ENCODE measurements at regions not wholly inside any gene's neighbourhood (a gene's known extent, or its start where the extent isn't known, plus 50 kb on each side); places are given as distances from the start of the nearest gene placed in this dataset.
"Not testable (repeated sequence)": the region's sequence is repeated elsewhere in the genome, so short reads cannot be mapped to it uniquely, and the experiment has no call there.

DNA sequence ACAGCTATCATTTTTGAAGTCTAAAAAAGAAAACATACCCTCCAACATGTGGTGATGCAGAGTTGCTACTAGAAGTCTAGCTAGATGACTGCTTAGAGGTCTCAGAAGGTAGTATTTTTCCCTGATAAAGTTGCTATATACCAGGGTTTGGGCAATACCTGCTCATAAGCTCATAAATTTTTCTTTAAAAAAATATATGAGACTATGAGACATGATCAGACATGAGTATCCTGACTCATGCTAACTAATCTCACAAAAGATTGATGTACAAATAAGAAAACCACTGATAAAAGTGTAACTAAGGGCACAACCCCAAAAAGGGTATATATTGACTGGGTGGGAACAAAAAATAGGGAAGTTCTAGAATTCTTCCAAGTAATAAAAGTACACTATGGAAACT, 740.9 kb downstream of the METTL15 start:
- no peak for DNase-seq

DNA sequence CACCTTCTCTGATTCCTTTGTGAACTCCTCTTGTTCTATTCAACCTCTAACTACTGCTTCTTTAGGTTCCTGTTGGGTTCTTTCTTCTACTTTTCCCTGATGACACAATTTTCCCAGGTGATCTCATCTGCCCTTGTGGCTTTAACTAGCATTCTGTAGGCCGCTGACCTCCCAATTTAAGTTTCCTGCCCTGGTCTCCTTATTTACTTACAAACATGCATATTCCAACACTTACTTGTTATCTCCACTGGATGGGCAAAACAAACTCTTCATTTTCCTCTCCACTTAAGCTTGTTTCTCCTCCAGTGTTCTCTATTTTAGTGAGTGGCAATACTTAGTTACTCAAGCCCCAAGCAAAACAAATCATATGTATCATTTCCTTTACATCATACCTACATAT, 734.5 kb downstream of the METTL15 start:
- DNase-seq = no peak

DNA sequence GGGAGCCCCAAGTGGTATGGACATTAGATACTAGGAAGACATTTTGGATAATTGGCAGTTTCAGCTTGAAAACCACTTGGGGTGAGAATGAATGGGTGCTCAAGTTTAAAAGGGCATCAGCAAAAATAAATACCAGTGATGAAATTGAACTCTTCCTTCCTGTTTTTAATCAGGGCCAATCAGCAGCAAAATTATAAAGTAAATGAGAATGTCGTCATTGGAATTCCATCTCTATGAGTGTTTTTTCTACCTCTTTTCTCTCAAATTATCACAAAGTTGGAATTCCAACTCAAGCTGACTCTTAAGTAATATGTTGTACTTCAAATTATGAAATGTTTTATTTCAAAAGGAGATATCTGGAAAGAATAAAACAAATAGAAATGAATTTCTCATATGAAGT, 730.6 kb downstream of the METTL15 start:
- no peak for DNase-seq

DNA sequence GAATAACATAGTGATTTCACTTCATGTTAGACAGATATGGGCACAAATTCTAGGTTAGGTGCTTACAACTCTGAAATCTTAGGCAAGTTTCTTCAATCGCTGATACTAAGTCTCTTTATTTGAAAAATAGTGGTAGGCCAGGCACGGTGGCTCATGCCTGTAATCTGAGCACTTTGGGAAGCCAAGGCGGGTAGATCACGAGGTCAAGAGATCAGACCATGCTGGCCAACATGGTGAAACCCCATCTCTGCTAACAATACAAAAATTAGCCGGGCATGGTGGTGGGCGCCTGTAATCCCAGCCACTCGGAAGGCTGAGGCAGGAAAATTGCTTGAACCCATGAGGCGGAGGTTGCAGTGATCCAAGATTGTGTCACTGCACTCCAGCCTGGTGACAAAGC, 729.4 kb downstream of the METTL15 start:
- DNase-seq = no peak

GRCh38 chr11:28836285-28837081, 728.3 kb downstream of the METTL15 start:
- DNase-seq = peak; percentile 52

GRCh38 chr11:28835790-28836189, 727.6 kb downstream of the METTL15 start:
- DNase-seq = no peak

DNA sequence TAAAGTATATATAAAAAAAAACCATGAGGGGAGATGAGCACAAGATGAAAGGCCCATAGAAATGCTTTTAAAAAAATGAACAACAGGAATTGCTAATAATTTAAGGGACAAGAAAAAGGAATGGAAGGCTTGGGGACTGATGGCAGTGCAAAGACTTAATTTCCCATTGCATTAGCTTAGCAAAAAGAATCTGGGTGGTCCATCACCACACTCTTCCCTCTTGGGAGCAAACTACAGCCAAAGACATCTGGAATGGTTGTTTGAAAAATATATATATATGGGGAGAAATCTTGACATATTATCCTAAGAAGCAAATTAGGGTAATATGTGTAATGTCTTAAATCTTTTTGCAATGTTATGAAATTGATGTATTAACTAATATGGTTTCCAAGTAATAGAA, 727.1 kb downstream of the METTL15 start:
- no peak for DNase-seq

- DNase-seq = no peak
Observed at GRCh38 chr11:28834877-28835276, 726.7 kb downstream of the METTL15 start.

DNA sequence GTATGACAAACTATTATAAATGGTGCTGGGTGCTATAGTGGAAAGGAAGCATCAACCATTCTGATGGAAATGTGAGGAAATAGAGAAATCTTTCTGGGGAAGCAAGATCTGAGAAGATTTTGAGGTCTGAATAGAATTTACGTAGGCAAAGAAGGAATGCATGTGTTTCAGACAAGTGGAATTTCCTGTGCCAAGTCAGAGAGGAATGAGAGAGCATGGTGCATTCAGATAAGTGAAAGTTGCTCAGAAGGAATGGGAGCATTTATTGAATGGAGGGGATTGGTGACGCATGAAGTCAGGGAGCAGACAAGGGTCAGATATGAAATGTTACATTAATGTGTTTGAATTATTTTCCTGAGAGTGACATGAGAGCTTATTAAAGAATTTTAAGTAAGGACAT, 725.5 kb downstream of the METTL15 start:
- DNase-seq = no peak

GRCh38 chr11:28833169-28833568, 725.0 kb downstream of the METTL15 start:
- DNase-seq = no peak

GRCh38 chr11:28826807-28827206, 718.6 kb downstream of the METTL15 start:
- no peak for DNase-seq

DNA sequence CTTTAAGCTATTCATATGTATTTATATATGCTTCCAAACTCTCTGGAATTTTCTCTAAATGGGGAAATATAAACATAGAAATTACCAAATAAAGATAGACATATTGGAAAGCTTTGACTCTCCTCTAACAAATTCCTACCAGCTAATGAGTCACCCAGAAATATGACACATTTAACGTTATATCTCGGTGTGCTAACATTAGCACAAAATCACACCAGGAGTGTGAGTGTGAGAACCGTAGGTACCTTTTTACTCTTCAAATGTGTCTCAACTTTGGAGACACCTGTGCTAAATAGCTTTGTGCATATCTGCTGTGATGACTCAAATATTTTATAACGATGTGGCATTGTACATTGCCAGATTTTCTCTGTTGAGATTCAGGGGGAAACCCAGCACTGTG, 714.4 kb downstream of the METTL15 start:
- no peak for DNase-seq

DNA sequence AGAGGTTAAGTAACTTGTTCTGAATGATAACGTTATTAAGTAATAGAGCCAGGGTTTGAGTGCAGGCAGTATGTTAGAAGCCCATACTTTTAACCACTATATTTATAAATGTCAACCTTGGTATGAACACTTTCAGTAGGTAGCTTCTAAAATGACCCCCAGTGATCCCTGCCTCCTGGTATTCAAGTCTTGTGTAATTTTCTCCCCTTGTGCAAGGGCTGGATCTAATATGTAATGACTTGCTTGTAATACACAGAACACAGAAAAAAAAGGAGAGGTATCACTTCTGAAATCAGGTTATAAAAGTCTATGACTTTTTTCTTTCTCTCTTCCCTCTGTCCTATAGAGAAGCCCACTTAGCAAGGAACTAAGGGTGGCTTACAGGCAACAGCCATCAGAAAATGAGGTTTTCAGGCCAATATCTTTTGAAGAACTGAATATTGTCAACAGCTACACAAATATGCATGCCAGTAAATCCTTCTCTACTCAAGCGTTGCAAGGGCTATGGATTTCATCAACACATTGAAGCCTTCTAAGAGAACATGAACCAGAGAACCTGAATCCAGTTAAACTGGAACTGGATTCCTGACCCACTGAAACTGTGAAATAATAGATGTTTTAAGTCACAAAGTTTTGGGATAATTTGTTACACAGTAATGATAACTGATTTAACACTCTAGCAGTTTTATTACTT, 712.3 kb downstream of the METTL15 start:
- no peak for DNase-seq

- DNase-seq = no peak
Observed at GRCh38 chr11:28819741-28820140, 711.6 kb downstream of the METTL15 start.

DNA sequence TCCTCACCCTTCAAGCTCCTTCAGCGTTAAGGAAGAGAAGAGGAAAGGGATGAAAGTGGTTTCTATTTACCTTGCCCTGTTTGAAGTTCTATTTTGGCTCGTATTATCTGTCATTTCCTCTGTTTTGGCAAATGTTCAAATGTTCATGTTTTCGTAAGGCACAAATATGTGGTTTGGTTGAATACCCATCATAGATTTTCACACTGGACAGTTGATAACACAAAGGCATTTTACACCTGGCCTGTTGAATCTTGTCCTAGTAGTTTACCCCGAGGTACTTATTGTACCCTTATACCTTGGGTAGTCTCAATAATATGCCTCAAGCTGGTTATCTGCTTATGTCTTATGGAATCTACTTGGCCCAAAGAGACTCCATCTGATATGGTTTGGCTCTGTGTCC, 706.9 kb downstream of the METTL15 start:
- DNase-seq = no peak

DNA sequence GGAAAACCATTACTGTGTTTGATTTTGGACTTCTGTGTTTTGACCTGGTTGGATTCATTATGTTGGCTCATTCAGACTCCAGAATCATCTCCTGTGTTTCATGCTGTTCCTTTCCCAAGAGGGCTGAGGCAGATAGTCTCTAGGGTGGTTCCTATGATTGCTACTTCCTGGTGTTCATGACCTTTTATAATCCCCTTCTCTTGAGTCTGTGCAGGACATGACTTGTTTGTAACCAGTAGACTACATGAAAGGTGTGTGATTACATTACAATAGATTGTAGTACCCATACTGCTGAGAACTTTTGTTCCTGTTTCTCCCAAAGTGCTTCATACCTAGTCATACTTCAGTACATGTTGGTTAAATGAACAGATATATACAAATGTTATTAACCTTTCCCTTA, 700.6 kb downstream of the METTL15 start:
- no peak for DNase-seq

DNA sequence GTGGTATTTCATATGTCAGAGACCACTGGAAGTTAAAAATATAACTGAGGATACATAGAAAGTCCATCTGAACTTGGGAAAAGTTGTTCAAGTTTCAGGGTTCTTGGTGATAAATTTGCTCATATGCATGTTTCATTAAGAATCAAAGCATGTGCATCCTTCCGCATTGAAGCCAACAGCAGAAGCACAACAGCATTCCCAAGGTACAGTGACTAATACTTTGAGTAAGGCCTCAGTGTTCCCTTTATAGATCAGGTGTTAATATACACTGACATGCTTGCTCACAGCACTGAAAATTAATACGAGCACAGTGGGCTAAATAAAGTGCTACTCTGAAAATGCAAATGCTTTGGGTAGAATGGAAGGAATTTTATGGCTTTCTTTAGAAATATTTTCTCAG, 691.1 kb downstream of the METTL15 start:
- no peak for DNase-seq

DNA sequence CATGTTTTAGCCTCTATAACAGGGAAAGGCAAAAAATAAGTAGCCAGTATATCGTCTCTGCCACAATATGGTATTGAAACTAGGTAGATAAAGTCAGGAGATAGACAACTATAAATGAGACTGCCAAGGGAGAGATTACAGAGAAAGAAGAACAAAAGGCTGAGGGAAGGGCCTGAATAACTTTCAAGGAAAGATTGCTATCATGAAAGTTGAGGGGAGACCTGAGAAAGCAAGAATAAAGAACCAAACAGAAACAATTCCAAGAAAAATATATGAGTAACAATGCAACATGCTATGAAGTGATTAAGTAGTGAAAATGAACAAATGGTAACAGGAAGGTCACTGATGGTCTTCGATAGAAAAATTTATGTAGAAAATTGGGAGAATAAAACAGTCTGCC, 690.1 kb downstream of the METTL15 start:
- no peak for DNase-seq

DNA sequence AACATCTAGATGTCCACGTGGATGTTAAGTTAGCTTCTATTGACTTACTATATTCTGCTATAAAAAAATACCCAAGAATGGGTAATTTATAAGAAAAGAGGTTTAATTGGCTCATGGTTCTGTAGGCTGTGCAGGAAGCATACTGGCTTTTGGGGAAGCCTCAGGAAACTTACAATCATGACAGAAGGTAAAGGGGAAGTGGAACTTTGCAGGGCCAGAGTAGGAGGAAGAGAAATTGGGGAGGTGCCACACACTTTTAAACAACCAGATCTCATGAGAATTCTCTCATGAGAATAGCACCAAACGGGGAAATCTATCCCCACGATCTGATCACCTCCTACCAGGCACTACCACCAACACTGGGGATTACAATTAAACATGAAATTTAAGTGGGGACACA, 689.3 kb downstream of the METTL15 start:
- DNase-seq = no peak

DNA sequence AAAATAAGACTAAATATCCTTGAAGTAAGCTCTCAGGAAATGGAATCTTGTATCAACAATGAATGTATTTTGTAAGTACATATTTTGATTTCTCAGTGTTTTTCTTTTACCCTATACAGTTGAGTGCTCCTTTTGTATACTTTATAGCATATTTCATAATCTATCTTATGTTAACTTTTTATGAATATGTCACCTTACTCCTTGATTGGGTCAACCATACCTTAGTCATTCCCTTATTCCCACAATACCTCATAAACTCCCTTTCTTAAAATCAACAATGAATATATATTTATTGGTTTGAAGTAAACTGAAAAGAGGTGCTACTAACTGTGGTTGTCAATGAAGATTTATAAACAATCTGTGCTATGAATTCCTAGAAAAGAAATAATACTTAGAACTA, 686.2 kb downstream of the METTL15 start:
- no peak for DNase-seq

DNA sequence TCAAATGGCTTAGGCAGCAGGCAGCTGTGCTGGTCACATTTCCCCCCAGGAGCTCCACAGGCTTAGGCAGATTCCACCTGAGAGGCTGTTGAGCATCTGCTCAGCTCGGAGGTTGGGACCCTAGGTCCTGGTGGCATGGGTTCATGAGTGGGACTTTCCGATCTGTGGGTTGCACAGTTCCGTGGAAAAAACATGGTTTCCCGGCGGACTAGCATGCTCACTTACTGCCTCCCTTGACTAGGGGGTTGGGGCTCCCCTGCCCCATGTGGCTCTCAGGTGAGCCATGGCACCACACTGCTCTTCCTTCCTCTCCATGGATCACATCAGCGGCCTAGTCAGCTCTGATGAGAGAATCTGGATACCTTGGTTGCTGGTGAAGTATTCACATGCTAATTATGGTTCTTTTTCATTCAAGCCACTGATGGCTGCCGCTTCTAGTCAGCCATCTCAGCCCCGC, 685.1 kb downstream of the METTL15 start:
- no peak for DNase-seq

DNA sequence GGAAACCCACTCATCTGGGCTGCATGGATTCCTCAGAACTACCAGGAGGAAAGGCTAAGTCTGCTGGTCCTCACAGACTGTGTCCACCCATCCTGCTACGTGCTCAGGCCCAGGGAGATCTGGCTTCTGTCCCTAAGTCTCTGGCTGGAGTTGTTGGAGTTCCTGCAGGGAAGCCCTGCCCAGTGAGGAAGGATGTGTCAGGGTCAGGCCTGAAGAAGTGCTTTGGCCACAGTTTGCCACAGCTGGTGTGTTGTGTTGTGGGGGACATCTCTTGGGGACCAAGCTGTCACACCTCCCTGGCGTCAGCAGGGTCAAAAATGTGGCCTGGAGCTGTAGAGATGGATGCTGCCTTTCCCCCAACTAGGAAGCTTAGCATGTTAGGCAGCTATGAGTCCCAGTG, 684.7 kb downstream of the METTL15 start:
- DNase-seq = no peak

- DNase-seq = not testable (repeated sequence)
Observed at GRCh38 chr11:28787897-28788296, 679.7 kb downstream of the METTL15 start.

DNA sequence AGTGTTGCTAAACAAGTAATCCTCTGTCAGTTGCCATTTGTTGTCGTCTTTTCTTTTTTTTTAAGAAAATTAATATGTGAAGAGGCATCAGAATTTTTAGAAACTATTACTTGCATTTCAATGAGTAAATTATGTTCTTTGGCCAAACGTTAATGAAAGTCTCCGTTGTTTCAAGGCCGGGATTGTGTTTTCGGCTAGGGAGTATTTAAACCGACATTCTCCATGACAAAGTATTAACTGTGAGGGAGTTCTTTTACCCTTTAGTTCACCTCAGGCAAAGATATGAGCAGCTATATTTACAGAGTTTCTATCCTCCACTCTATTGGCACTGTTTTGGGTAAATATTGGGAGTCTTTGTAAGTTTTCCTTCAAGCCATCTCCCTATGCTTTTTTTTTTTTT, 668.9 kb downstream of the METTL15 start:
- DNase-seq = no peak

DNA sequence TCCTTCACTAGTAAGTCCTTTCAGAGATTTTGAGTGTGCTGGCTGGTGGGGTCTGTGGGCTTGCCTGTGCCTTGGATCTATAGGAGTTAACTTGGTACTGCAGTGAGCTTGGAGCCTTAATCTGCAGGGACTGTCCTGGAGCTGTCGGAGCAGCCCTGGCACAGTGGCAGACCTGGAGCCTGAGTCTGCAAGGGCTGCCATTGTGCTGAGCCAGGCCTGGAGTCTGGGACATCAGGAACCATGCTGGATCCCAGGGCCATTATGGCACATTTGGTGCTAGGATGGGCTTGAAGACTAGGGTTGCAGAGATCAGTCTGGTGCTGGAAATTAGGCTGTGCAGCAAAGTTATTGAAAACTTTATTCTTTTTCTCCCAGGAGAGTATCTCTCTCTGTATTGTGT, 665.4 kb downstream of the METTL15 start:
- no peak for DNase-seq
